LHCN-M2 (cell line): ENCODE measurements at regions not wholly inside any gene's neighbourhood (a gene's known extent, or its start where the extent isn't known, plus 50 kb on each side); places are given as distances from the start of the nearest gene placed in this dataset.
A peak's percentile ranks its signal among the peaks of the same experiment; 100 is the strongest.

Source experiments
- DNase-seq: peaks from one replicate; pipeline ENCODE4 v3.0.0-alpha.2; 2012; ENCODE audit warnings: low read depth

GRCh38 chr6:43969158-43969981, 157.9 kb downstream of the MRPL14 start:
- no peak for DNase-seq

GRCh38 chr6:43968110-43968965, 158.9 kb downstream of the MRPL14 start:
- DNase-seq, result no peak

- DNase-seq, result no peak
These were observed 159.5 kb downstream of the MRPL14 start for GRCh38 chr6:43967719-43968091.

DNA sequence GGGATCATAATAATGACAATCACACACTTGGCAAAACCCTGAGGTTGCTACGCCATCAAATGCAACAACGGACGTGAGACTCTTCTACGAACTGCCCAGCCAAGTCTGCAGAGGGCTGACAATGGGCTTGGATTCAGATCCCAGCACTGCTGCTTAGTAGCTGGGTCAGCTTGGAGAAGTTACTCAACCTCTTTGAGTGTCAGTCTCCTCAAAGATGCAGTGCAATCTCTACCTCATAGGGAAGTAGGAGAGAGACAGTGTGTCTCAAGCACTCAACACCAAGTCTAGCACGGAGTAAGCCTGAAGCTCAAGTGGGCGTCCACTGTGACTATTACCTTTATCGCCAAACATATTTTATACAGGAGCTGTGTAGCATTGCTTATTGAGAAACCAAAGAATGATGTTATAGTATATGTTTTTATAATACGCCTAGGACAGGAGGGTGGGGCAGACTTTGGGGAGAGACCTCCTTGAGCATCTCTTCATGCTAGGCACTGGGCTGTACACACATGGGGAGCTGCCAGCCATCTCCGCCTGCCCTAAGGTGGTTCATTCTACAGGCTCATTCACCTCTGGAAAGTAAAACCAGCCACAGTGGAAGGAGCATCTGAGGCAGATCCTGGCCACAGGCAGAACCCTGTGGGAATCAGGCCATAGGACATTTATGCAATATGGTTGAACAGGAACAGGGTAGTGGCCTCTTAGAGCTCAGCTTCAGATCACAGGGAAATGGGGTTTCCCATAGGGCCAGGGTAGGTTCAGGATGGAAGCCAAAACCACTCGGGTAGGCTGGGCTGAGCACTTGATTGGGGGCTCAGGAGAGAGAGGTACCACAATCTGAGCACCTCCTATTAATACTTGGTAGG, 160.2 kb downstream of the MRPL14 start:
- DNase-seq, result no peak

DNA sequence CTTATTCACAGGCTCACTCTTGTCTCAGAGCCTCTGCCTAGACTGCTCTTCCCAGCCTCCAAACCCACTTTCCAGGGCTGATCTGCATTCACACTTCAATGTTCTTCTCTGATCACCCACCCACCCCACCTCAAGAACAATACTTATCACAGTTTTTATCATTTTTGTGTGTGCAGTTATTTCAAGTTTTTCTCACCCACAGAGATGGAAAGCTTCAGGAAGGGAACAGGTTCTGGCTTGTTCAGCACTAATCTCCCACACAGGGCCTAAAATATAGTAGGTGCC, 160.9 kb downstream of the MRPL14 start:
- no peak for DNase-seq

- no peak for DNase-seq
These were observed 161.5 kb downstream of the MRPL14 start for GRCh38 chr6:43965628-43966373.

DNA sequence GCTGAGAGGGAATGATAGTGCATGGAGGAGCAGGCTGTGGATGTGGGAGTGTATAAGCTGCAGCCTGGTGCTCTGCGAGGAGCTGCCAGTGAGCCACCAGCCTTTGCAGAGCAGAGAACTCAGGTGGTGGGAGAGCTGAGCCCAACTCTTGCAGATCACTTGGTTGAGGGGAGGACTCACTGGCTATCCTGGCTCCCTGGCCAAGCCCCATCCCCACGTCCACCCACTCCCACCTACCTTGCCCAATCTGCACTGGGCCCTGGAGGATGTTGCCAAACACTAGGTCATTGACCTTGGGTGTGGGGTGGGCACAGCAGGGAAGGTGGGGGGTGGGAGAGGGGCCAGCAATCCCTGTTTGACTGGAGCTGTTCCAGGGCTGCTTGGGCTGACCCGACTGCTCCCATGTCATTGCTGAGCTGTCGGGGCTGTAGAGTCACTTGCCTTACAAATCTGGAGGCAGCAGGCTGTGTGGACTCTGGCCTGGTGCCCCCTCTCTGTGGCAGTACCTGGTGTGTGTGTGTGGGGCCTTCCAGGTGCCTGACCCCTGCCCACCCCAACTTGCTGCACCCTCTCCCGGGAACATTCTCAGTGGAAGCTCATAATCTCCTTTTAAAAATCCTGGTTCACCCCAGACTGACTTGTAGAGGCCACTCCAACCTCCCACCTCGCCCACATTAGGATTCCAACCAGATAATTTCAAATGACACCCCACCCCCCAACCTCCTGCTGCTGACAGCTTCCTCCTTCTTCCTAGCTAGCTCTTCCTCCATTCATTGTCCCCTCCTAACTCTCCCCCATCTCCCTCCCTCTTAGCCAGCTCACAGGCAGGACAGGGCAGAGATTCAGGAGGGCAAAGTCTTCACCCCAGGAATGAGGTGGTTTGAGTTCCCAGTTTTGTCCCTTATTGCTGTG, 162.3 kb downstream of the MRPL14 start:
- no peak for DNase-seq

- no peak for DNase-seq
These were observed 163.2 kb downstream of the MRPL14 start for GRCh38 chr6:43963877-43964658.

DNA sequence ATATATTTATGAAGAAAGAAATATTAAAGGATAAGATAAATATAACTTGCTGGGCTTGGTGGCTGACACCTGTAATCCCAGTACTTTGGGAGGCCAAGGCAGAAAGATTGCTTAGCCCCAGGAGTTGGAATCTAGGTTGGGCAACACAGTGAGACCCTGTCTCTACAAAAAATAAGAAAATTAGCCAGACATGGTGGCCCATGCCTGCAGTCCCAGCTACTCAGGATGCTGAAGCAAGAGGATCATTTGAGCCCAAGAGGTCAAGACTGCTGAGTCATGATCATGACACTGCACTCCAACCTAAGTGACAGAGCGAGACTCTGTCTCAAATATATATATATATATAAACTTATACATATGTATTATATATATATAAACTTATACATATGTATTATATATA, 164.0 kb downstream of the MRPL14 start:
- no peak for DNase-seq

DNA sequence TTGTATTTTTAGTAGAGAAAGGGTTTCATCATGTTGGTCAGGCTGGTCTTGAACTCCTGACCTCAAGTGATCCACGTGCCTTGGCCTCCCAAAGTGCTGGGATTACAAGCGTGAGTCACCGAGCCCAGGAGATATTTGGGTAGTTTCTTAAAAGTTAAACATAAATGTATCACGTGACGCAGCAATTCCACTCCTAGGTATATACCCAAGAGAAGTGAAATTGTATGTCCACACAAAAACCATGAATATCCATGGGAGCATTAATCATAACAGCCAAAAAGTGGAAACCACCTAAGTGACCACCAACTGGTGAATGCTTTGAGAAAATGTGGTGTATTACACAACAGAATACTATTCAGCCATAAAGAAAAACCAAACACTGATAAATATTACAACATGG, 164.8 kb downstream of the MRPL14 start:
- DNase-seq, result peak; percentile 23

DNA sequence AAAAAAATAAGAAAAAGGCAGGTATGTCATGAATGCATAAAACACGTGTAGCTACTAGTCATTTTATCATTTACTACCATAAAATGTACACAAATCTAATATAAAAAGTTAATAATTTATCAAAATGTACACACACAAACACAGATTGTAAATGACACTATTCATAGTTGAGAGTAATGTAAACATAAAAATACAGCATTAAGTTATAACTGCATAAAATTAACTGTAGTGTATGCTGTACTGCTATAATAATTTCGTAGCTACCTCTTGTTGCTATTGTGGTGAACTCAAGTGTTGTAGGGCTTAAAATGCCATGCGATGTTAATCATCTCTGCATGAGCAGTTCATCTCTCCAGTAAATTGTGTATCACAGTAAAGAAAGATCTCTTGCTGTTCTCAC, 170.0 kb downstream of the MRPL14 start:
- DNase-seq, result no peak

GRCh38 chr6:43956478-43956877, 170.8 kb downstream of the MRPL14 start:
- no peak for DNase-seq

- DNase-seq, result no peak
These were observed 172.7 kb downstream of the MRPL14 start for GRCh38 chr6:43954311-43955131.

GRCh38 chr6:43953794-43954310, 173.4 kb downstream of the MRPL14 start:
- no peak for DNase-seq

DNA sequence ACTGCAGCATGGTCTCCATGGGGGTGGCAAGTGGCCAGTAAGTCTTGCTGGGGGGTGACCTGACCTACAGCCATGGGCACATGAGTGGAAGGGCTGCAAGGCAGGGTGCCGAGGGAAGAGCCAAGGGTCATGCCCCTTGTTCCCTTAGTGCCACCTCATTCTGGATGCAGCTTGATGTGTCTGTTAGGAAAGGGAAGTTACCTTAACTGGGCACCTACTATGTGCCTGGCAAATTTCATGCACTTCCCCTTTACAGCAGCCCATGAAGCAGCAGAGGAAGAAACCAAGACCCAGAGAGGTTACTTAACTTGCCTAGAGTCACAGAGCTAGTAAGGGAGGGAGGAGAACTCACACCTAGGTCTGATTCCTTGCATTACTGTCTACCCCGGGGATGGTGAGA, 174.0 kb downstream of the MRPL14 start:
- no peak for DNase-seq

GRCh38 chr6:43952746-43953145, 174.5 kb downstream of the MRPL14 start:
- no peak for DNase-seq

GRCh38 chr6:43951756-43952675, 175.2 kb downstream of the MRPL14 start:
- DNase-seq, result no peak
